Trophoblast cell (in vitro differentiated cells and primary cell): ENCODE measurements at regions not wholly inside any gene's neighbourhood (a gene's known extent, or its start where the extent isn't known, plus 50 kb on each side); places are given as distances from the start of the nearest gene placed in this dataset.

Source experiments
- DNase-seq, 2 donors: peaks; one replicate each; pipeline ENCODE4 v3.0.0-alpha.2; 2016
- H2AFZ ChIP-seq: 2 replicates; pipeline ENCODE4 v1.6.1; 2013; ENCODE audit warnings: low read length, moderate library complexity, mild to moderate bottlenecking; ENCODE audit not compliant: insufficient read depth, poor library complexity
- H2AK5ac ChIP-seq: 2 replicates; pipeline ENCODE4 v1.6.1; 2013; ENCODE audit warnings: mild to moderate bottlenecking, low read length
- H2BK120ac ChIP-seq: 2 replicates; pipeline ENCODE4 v1.6.1; 2013; ENCODE audit warnings: low read length, mild to moderate bottlenecking, moderate library complexity; ENCODE audit not compliant: insufficient read depth, poor library complexity
- H2BK12ac ChIP-seq: 2 replicates; pipeline ENCODE4 v1.6.1; 2013; ENCODE audit warnings: mild to moderate bottlenecking, low read length, moderate library complexity
- H2BK5ac ChIP-seq: 2 replicates; pipeline ENCODE4 v1.6.1; 2013; ENCODE audit warnings: low read length, low read depth, moderate library complexity, mild to moderate bottlenecking; ENCODE audit not compliant: poor library complexity
- H3K14ac ChIP-seq: 2 replicates; pipeline ENCODE4 v1.6.1; 2013; ENCODE audit warnings: mild to moderate bottlenecking, low read length
- H3K18ac ChIP-seq: 2 replicates; pipeline ENCODE4 v1.6.1; 2013; ENCODE audit warnings: mild to moderate bottlenecking, low read length
- H3K23ac ChIP-seq: 2 replicates; pipeline ENCODE4 v1.6.1; 2013; ENCODE audit warnings: low read length
- H3K27ac ChIP-seq: 2 replicates; pipeline ENCODE4 v1.5.1; 2013; ENCODE audit warnings: low read depth, mild to moderate bottlenecking, inconsistent platforms, low read length, moderate library complexity
- H3K27me3 ChIP-seq: 2 replicates; pipeline ENCODE4 v1.6.1; 2013; ENCODE audit warnings: inconsistent platforms, mild to moderate bottlenecking, low read length, moderate library complexity; ENCODE audit not compliant: insufficient read depth
- H3K36me3 ChIP-seq, 2 experiments: 1 replicate in 1 of 2; 2 replicates in 1 of 2; pipeline ENCODE4 v1.6.1; 2013; ENCODE audit warnings: low read length in 2 of 2, mild to moderate bottlenecking in 2 of 2, moderate library complexity in 1 of 2; ENCODE audit not compliant: insufficient read depth in 2 of 2, control insufficient read depth in 1 of 2
- H3K4ac ChIP-seq: 2 replicates; pipeline ENCODE4 v1.6.1; 2013; ENCODE audit warnings: low read depth, mild to moderate bottlenecking, low read length, moderate library complexity
- H3K4me1 ChIP-seq, 2 experiments: 1 replicate in 1 of 2; 2 replicates in 1 of 2; pipeline ENCODE4 v1.6.1; 2013; ENCODE audit warnings: low read length in 2 of 2, mild to moderate bottlenecking in 2 of 2, moderate library complexity in 1 of 2; ENCODE audit not compliant: insufficient read depth in 2 of 2, control insufficient read depth in 1 of 2
- H3K4me2 ChIP-seq: 2 replicates; pipeline ENCODE4 v1.6.1; 2013; ENCODE audit warnings: inconsistent platforms, mild to moderate bottlenecking, low read length, moderate library complexity
- H3K4me3 ChIP-seq: 2 replicates; pipeline ENCODE4 v1.5.1; 2013; ENCODE audit warnings: mild to moderate bottlenecking, low read depth, low read length, inconsistent platforms
- H3K79me1 ChIP-seq: one replicate; pipeline ENCODE4 v1.6.1; 2013; ENCODE audit warnings: low read length
- H3K79me2 ChIP-seq: 2 replicates; pipeline ENCODE4 v1.6.1; 2013; ENCODE audit warnings: low read length, mild to moderate bottlenecking; ENCODE audit not compliant: control insufficient read depth, insufficient read depth, poor library complexity
- H3K9ac ChIP-seq: 2 replicates; pipeline ENCODE4 v1.6.1; 2013; ENCODE audit warnings: mild to moderate bottlenecking, low read length
- H3K9me3 ChIP-seq: 2 replicates; pipeline ENCODE4 v1.6.1; 2013; ENCODE audit warnings: low read depth, mild to moderate bottlenecking, control low read depth, inconsistent platforms, low read length; ENCODE audit not compliant: insufficient read depth
- H4K12ac ChIP-seq: 2 replicates; pipeline ENCODE4 v1.6.1; 2013; ENCODE audit warnings: low read depth, mild to moderate bottlenecking, low read length, moderate library complexity
- H4K8ac ChIP-seq: 2 replicates; pipeline ENCODE4 v1.6.1; 2013; ENCODE audit warnings: low read depth, mild to moderate bottlenecking, low read length, moderate library complexity
- H4K91ac ChIP-seq: one replicate; pipeline ENCODE4 v1.6.1; 2013; ENCODE audit warnings: low read depth, mild to moderate bottlenecking, low read length, moderate library complexity
- WGBS: extraction: QIAGEN DNeasy Blood & Tissue Kit; methylation state at CpG from one replicate; pipeline ENCODE4 v1.1.7; 2013; ENCODE audit warnings: missing lambda C conversion rate; ENCODE audit not compliant: insufficient read length, insufficient coverage; ENCODE audit errors: extremely low coverage; 5-methylcytosine and 5-hydroxymethylcytosine counted together

DNA sequence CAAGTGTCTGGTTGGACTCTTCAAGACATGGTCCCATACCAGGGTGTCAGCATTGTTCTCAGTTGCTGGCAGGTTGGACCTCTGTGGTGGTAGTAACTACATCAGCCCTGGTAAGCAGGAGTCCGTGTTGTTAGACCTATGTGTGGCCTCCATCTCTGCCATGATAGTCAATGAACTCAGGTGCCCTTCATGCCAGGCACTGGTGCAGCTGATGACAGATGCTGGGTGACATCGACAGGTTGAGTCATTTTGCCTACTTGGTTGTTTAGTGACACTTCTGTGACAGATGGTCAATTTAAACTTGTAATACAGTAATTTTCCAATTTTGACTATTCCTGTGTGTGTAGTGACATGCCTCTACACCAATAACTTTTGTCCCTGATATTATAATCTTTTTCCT is 189.7 kb downstream of the SP3 start:
- DNase-seq = no peak
- no peak overlapping the region for H3K27ac ChIP-seq
- H3K4ac ChIP-seq = no peak overlapping the region
- H4K8ac ChIP-seq = no peak overlapping the region
- H3K9me3 ChIP-seq = peaks cover 3% of the 10 kb centered on the region
- no peaks in the 10 kb centered on the region for H3K27me3 ChIP-seq
- H3K4me3 ChIP-seq = no peak overlapping the region
- peak overlapping the region; percentile 44 for H3K23ac ChIP-seq
- no peak overlapping the region for H3K9ac ChIP-seq
- H3K14ac ChIP-seq = no peak overlapping the region
- H4K91ac ChIP-seq = no peak overlapping the region
- H2BK5ac ChIP-seq = no peak overlapping the region
- no peak overlapping the region for H3K4me2 ChIP-seq
- no peak overlapping the region for H3K18ac ChIP-seq
- H3K36me3 ChIP-seq = no peaks in the 10 kb centered on the region
- H2BK120ac ChIP-seq = no peak overlapping the region
- H2BK12ac ChIP-seq = no peak overlapping the region
- no peaks in the 10 kb centered on the region for H3K4me1 ChIP-seq
- H4K12ac ChIP-seq = no peak overlapping the region
- H2AFZ ChIP-seq = no peak overlapping the region
- no CpG with 5 or more reads among the region's 2 CpGs for WGBS
- no peaks in the 10 kb centered on the region for H3K79me1 ChIP-seq
- no peak overlapping the region for H2AK5ac ChIP-seq
- H3K79me2 ChIP-seq = no peaks in the 10 kb centered on the region

DNA sequence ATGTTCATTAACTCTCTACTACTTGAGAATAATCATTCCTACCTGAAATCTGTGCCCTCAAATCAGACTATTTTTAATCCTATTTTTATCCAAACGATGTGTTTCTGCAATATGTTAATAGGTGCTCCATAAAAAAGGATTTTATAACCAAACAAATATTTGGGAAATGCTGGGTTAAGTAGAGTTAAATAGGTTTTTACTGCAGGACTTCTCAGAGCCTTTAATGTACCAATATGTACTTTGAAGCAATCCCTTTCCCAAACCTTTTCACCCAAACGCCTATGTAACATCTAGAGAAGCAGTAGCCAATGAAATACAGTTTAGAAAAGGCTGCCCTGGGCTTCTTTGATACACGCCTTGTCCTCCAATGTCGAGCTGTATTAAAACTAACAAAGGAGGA is 182.5 kb downstream of the SP3 start:
- no peak overlapping the region for H3K4me3 ChIP-seq
- WGBS = no CpG with 5 or more reads among the region's 4 CpGs

DNA sequence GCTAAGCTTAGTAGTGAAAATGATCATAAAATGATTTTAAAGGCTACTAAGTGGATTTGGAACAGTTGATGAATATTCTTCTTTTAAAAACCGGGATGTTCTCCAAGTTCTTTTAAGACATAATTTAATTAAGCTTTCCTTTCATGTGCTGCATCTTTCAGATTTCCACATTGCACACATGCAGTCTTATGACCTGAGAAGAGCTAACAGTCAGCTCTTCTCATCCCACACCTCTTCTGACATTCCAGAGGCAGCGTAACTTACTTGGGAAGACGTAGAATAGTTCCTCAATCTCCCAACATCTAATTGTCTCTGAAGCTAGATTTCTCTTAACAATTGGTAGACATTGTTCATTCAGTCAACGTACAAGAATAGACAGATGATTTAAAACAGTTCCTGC is 181.8 kb downstream of the SP3 start:
- H3K4me3 ChIP-seq = no peak overlapping the region
- H2BK12ac ChIP-seq = no peak overlapping the region
- H2AK5ac ChIP-seq = no peak overlapping the region
- no peak overlapping the region for H3K18ac ChIP-seq
- H3K27me3 ChIP-seq = no peaks in the 10 kb centered on the region
- H3K9ac ChIP-seq = no peak overlapping the region
- no CpG with 5 or more reads among the region's 4 CpGs for WGBS
- no peak overlapping the region for H3K4me2 ChIP-seq
- H2BK120ac ChIP-seq = no peak overlapping the region
- H3K27ac ChIP-seq = no peak overlapping the region
- H3K79me2 ChIP-seq = no peaks in the 10 kb centered on the region
- H4K91ac ChIP-seq = no peak overlapping the region
- H2BK5ac ChIP-seq = no peak overlapping the region
- no peak overlapping the region for H4K12ac ChIP-seq
- no peaks in the 10 kb centered on the region for H3K9me3 ChIP-seq
- no peak overlapping the region for H3K4ac ChIP-seq
- no peak overlapping the region for H3K23ac ChIP-seq
- H3K14ac ChIP-seq = no peak overlapping the region
- H2AFZ ChIP-seq = no peak overlapping the region
- no peaks in the 10 kb centered on the region for H3K79me1 ChIP-seq
- no peak overlapping the region for H4K8ac ChIP-seq
- no peaks in the 10 kb centered on the region for H3K4me1 ChIP-seq
- no peak for DNase-seq
- H3K36me3 ChIP-seq = no peaks in the 10 kb centered on the region

More for the DNA sequence above, 182.5 kb downstream of the SP3 start:
- Histone ChIP-seq H4K12ac (no peak overlapping the region), H3K4me1 (no peaks in the 10 kb centered on the region), H3K9ac (no peak overlapping the region), H3K27ac (no peak overlapping the region), H2BK12ac (no peak overlapping the region), H3K36me3 (no peaks in the 10 kb centered on the region), H3K79me1 (no peaks in the 10 kb centered on the region), H2AK5ac (no peak overlapping the region), H2AFZ (no peak overlapping the region), H3K23ac (no peak overlapping the region), H4K91ac (no peak overlapping the region), H3K79me2 (no peaks in the 10 kb centered on the region), H3K9me3 (no peaks in the 10 kb centered on the region), H2BK5ac (no peak overlapping the region), H3K14ac (no peak overlapping the region), H3K4ac (no peak overlapping the region), H3K27me3 (no peaks in the 10 kb centered on the region), H2BK120ac (no peak overlapping the region), H3K18ac (no peak overlapping the region), H4K8ac (no peak overlapping the region), H3K4me2 (no peak overlapping the region)
- DNase-seq = no peak

DNA sequence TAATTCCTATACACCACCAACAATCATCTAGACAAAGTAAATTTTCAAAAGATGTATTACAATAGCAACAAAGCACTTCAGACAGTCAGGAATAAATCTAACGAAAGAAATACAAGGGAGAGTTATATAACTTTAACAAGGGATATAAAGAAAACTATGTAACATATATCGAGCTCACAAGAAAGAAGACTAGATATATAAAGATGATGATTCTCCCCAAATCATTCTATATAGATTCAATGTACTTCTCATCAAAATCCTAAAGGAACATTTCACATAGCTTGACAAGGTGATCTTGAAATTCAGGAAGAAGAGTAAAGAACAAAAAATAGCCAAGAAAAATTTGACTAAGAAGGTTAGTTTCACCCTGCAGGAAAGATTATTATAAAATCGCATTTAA is 179.4 kb downstream of the SP3 start:
- Histone ChIP-seq H3K27me3 (no peaks in the 10 kb centered on the region), H2BK5ac (no peak overlapping the region), H3K27ac (no peak overlapping the region), H2AFZ (no peak overlapping the region), H3K9me3 (no peaks in the 10 kb centered on the region), H3K36me3 (no peaks in the 10 kb centered on the region), H3K4ac (no peak overlapping the region), H3K23ac (no peak overlapping the region), H2BK120ac (no peak overlapping the region), H3K9ac (no peak overlapping the region), H3K4me3 (no peak overlapping the region), H2AK5ac (no peak overlapping the region), H3K14ac (no peak overlapping the region), H3K4me1 (no peaks in the 10 kb centered on the region), H4K91ac (no peak overlapping the region), H4K12ac (no peak overlapping the region), H3K79me1 (no peaks in the 10 kb centered on the region), H4K8ac (no peak overlapping the region), H2BK12ac (no peak overlapping the region), H3K4me2 (no peak overlapping the region), H3K79me2 (no peaks in the 10 kb centered on the region), H3K18ac (no peak overlapping the region)
- no CpG with 5 or more reads among the region's 3 CpGs for WGBS
- no peak for DNase-seq
